HuH-7.5 (cell line): ENCODE measurements at regions not wholly inside any gene's neighbourhood (a gene's known extent, or its start where the extent isn't known, plus 50 kb on each side); places are given as distances from the start of the nearest gene placed in this dataset.

Source experiments
- DNase-seq: peaks from one replicate; pipeline ENCODE4 v3.0.0; 2011; ENCODE audit warnings: low spot score

GRCh38 chr9:1683951-1684350 lies 331.2 kb upstream of the SMARCA2 start:
- no peak for DNase-seq

GRCh38 chr9:1698991-1699390 lies 316.2 kb upstream of the SMARCA2 start:
- DNase-seq: no peak

- DNase-seq: no peak
Measured at GRCh38 chr9:1701113-1701512, 314.0 kb upstream of the SMARCA2 start.

DNA sequence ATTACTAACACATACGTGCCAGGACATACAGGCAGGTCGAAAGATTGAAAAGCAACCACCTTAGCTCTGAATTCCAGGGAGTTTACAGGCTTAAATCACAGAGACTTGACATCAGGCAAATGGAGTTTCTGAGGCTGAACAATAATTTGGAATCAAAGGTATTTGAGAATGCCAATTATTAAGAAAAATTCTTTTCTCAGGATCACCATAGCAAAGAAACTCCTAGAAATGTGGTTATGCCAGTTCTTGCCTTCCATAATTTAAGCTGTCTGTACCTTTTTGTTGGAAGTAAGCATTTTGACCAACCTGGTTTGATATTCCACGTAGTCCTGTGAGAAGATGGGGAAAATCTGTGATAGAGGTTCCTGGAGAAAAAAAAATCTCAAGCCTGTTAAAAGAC lies 312.4 kb upstream of the SMARCA2 start:
- no peak for DNase-seq

- DNase-seq: no peak
Measured at GRCh38 chr9:1707291-1707690, 307.9 kb upstream of the SMARCA2 start.

- no peak for DNase-seq
Measured at GRCh38 chr9:1708219-1708618, 306.9 kb upstream of the SMARCA2 start.

GRCh38 chr9:1709347-1709746 lies 305.8 kb upstream of the SMARCA2 start:
- DNase-seq: peak; percentile 1

DNA sequence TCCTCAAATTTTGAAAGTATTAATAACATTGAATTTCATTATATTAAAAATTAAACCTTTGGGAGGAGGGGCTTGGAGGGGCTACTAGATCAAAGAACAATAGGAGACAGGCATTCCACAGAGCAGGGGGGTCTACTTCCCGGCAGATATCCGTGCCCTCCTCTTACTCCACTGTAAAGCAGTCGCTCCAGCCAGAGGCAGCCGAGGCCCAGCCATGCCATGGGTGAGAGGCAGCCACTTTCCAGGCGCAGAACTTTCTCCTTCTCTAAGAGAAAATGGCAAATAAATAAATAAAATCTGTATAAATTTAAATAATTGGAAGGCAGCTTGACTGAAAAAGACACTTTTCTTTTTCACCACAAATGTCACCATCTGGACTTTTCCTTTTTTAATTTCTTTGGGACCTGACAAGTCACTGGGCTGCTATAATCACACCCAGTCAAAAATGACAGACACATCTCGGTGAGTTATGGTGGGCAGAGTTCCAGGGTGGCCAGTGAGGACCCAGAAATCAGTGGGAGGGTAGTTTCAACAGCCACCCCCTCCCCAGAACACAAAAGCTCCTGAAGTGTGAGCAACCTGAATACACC lies 302.2 kb upstream of the SMARCA2 start:
- no peak for DNase-seq

DNA sequence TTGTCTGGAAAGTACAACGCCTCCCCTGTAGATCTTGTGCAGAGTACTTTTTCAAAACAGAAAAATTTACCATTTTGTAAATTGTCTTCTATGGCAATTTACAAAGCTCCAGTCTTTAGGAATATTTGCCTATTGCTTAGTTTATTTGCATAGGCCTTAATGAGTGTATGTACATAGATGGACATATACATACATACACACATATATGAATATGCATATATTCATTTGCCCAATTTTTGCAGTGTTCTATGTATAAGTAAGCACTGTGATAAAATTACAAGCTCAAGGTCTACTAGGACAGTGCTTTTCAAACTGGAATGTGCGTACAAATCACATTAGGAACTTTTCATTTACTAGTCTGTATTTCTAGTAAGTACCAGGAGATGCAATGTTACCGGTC lies 301.3 kb upstream of the SMARCA2 start:
- no peak for DNase-seq

DNA sequence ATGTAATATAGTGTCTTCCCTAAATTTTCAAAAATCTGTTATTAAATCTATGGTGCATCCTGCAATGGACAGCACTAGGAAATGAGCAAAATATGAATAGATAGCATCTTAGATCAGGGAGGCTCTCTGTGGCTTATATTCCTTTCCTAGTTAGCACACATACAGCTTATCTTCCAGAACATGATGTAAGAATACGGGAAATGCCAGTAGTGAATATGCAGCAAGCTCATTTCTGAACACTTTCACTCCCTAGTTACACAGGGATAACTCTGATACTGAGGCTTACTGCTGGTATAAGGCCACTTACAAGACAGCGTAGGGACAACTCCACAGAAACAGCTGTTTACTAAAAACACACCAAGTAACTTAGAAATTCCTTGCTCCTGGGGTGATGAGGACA lies 297.3 kb upstream of the SMARCA2 start:
- DNase-seq: no peak

DNA sequence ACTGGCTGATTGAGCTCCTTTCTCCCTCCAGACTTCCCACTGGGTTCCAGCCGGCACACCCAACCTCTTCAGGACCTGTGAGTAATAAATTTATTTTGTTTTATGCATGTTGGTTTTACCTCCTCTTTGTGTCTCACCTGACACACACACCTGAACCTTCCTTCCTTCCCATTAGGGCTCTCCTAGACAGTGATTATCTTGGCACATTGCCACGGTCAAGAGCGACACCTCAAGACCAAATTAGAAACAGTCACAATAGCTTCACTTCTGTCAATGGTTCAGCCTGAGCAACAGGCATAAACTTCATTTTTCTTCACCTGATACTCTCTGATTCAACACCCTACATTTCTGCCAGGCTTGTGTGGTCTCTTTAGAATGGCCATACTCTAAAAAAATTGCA lies 296.3 kb upstream of the SMARCA2 start:
- DNase-seq: no peak

- DNase-seq: no peak
Measured at GRCh38 chr9:1721196-1721595, 294.0 kb upstream of the SMARCA2 start.

DNA sequence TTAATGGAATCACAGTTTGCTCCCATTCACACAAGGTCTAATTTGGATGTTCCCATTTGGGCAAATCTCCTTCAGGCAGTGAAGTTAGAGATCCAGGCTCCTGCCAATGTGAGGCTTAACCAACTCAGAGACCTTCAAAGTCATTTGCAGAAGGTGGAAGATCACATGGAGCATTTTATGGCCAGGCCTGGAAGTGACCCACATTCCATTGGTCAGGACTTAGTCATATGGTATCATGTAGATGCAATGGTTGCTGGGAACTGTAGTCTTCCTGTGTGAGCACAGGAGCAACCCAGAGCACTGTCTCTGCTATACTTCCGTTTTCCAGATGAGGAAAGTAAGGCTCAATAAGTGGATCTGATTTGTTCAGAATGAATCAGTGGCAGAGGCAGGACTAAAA lies 292.7 kb upstream of the SMARCA2 start:
- DNase-seq: no peak

DNA sequence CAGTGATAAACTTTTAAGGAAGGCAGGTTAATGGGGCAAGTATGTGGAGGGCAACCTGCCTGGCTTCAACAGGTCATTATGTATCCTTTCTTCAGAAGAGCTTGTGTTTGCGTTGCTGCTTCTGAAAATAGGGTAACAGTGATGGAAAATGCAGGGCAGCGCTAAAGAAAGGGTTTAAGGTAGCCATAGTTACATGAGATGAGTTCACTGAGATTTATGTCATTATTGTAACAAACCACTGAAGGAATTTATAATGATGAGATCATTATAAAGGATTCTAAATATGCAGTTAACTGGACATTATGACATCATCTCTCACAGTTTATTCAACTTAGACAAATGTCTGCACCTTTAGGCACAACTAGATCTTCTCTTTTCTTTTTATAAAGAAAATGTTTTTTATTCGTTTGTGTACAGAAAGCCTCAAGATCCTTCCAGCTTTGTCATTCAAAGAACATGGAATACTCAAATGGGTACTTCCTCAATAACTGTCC lies 291.6 kb upstream of the SMARCA2 start:
- DNase-seq: no peak

GRCh38 chr9:1726993-1727759 lies 288.0 kb upstream of the SMARCA2 start:
- DNase-seq: no peak

- no peak for DNase-seq
Measured at GRCh38 chr9:1729631-1730030, 285.5 kb upstream of the SMARCA2 start.

GRCh38 chr9:1732670-1733069 lies 282.5 kb upstream of the SMARCA2 start:
- DNase-seq: no peak

DNA sequence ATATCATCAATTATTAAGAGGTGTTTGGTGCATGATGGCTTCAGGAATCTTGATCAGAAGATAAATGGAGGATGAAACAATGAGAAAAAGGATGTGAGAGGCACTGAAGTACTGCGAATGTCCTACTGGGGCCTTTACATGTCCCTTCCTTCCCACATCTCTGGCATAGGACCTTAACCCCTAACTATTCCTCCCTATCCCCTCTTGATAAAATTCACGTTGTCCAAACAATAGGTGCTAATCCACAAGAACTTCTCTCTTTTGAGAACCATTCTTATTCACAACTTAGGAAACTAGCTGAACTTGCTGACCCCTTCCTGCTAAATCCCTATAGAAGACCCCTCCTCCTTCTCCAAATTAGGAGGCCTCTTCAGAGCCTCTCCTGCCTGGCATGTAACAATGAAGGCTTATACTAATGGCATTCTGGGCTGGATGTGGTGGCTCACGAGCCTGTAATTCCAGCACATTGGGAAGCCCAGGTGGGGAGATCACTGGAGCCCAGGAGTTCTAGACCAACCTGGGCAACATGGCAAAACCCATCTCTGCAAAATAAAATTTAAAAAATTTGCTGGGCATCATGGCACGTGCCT lies 276.5 kb upstream of the SMARCA2 start:
- no peak for DNase-seq

DNA sequence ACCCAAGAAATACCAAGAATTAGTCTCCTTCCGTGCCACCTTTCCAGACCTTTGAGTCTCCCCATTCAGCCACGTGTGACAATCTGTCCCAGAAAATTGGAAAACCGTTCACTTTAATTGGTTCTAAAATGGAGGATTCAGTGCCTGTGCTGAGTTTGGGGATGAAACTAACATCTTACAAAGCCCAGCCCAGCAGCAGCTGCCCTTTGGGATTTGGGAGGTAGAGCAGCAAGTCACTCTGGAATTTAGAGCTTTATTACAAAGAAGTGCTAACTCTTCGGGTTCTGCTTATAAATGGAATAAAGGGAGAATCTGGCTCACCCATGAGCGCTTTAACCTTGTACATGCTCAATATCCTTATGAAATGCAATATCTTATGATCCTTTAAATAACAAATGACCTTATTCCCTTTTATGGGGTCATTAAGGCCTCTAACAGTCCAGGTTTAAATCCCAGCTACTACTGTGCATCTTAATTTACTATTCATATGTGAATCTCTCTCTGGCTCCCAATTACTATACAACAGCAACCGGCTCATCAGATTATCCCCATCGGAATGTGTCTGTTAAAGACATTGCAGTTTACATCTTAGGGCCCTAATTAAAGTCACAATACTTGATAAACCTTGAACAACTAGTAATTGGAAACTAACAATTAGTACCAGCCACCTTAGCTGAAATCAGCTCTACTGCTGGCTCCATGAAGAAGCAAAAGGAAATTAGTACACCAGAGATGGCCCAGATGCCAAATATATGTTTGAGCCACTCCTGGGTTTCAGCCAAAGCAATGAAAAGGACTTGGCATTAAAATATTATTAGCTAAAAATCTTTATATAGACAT lies 271.8 kb upstream of the SMARCA2 start:
- no peak for DNase-seq

DNA sequence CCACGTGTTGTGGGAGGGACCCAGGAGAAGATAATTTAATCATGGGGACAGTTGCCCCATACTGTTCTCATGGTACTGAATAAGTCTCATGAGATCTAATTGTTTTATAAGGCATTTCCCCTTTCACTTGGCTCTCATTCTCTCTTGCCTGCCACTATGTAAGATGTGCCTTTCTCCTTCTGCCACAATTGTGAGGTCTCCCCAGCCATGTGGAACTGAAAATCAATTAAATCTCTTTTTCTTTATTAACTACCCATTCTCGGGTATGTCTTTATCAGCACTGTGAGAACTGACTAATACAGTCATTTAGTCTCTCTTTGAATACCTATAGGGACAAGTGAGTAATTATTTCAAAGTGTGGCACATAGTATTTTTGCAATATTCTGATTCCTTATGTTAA lies 269.2 kb upstream of the SMARCA2 start:
- DNase-seq: no peak

DNA sequence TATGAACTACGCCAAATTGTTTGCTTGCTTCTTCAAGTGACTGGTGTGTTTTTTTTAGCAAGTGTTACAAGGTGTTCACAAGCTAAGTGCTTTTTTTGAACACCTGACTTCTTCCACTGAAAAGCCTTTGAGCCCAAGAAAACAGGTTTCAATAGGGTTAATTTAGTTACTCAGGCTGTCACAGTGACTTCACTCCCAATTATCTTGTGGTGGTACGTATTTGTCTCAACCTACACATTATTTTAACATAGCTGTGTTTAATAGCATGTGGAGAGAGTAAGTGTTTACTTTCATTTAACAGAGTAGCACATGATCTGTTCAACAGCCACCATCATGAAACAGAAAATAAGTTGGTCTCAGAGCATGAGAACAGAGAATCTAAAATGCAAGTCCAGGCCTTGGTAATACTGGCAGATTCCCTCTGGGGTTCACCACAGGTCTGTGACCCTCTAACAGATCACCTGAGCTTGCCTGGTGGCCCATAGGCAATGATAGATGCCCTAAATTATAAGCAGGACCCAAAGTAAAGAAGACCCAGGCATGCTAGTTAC lies 267.7 kb upstream of the SMARCA2 start:
- no peak for DNase-seq

DNA sequence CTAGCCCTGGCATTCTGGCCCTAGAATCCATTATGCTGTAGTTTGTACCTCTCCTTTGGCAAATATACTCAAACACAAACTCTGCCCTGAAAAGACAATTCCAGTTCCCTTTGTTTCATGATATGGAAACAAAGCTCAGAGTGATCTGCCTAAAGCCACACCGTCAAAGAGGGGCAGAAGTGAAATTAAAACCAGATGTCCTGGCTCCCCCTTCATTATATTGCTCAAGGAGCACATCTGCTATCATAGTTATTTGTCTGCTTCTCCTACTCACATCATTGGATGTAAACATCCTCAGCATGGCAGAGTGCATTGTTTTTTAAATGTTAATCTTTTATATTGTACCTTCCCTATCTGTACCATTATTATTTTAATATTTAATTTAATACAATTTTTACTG lies 266.7 kb upstream of the SMARCA2 start:
- DNase-seq: no peak
